Ecto neural progenitor cell (in vitro differentiated cells): ENCODE measurements at regions not wholly inside any gene's neighbourhood (a gene's known extent, or its start where the extent isn't known, plus 50 kb on each side); places are given as distances from the start of the nearest gene placed in this dataset.
"Not testable (repeated sequence)": the region's sequence is repeated elsewhere in the genome, so short reads cannot be mapped to it uniquely, and the experiment has no call there.

Experiments
- DNase-seq: peaks from one replicate; pipeline ENCODE4 v3.0.0-alpha.2; 2018; ENCODE audit warnings: low spot score

GRCh38 chr14:37785298-37785697 is 189.9 kb downstream of the TTC6 start:
- not testable (repeated sequence) for DNase-seq

GRCh38 chr14:37786114-37786625 is 190.7 kb downstream of the TTC6 start:
- DNase-seq: not testable (repeated sequence)

GRCh38 chr14:37787879-37788494 is 192.6 kb downstream of the TTC6 start:
- DNase-seq: no peak

- DNase-seq: no peak
Measured at GRCh38 chr14:37791384-37792036, 196.1 kb downstream of the TTC6 start.

- DNase-seq: no peak
Measured at GRCh38 chr14:37792124-37792523, 196.7 kb downstream of the TTC6 start.

- DNase-seq: no peak
Measured at GRCh38 chr14:37796703-37797416, 201.4 kb downstream of the TTC6 start.

- no peak for DNase-seq
Measured at GRCh38 chr14:37797675-37798074, 202.2 kb downstream of the TTC6 start.

GRCh38 chr14:37807722-37808121 is 212.3 kb downstream of the TTC6 start:
- DNase-seq: no peak

- DNase-seq: no peak
Measured at GRCh38 chr14:37810094-37810801, 214.8 kb downstream of the TTC6 start.

GRCh38 chr14:37813732-37814131 is 218.3 kb downstream of the TTC6 start:
- DNase-seq: no peak

GRCh38 chr14:37816135-37816534 is 220.7 kb downstream of the TTC6 start:
- no peak for DNase-seq

GRCh38 chr14:37816743-37817295 is 221.4 kb downstream of the TTC6 start:
- no peak for DNase-seq

- DNase-seq: no peak
Measured at GRCh38 chr14:37819155-37820015, 224.0 kb downstream of the TTC6 start.

- not testable (repeated sequence) for DNase-seq
Measured at GRCh38 chr14:37820810-37821209, 225.4 kb downstream of the TTC6 start.

GRCh38 chr14:37824939-37825712 is 229.7 kb downstream of the TTC6 start:
- no peak for DNase-seq

- no peak for DNase-seq
Measured at GRCh38 chr14:37826869-37827268, 231.4 kb downstream of the TTC6 start.

- no peak for DNase-seq
Measured at GRCh38 chr14:37830271-37830670, 234.8 kb downstream of the TTC6 start.

GRCh38 chr14:37834275-37834674 is 238.8 kb downstream of the TTC6 start:
- DNase-seq: no peak

GRCh38 chr14:37838778-37839177 is 243.3 kb downstream of the TTC6 start:
- not testable (repeated sequence) for DNase-seq

- DNase-seq: not testable (repeated sequence)
Measured at GRCh38 chr14:37841039-37841438, 245.6 kb downstream of the TTC6 start.
